H1 (cell line): ENCODE measurements at regions not wholly inside any gene's neighbourhood (a gene's known extent, or its start where the extent isn't known, plus 50 kb on each side); places are given as distances from the start of the nearest gene placed in this dataset.
A peak's percentile ranks its signal among the peaks of the same experiment; 100 is the strongest.

Experiments used
- CTCF ChIA-PET: fragments of 300-600 bp; sonication (Branson Sonifier 250); formaldehyde crosslinking; loops from one replicate; lab custom pipeline; 2021; ENCODE audit not compliant: partially characterized antibody; lab: Charles Lee
- POLR2A ChIA-PET: fragments of 300-600 bp; sonication (Branson Sonifier 250); formaldehyde crosslinking; loops from one replicate; lab custom pipeline; 2021; ENCODE audit warnings: inconsistent platforms; ENCODE audit not compliant: partially characterized antibody; lab: Charles Lee
- DNase-seq, 2 experiments: peaks; one replicate each; pipeline versions ENCODE4 v3.0.0 to v3.0.0-alpha.2; 2010 to 2022; ENCODE audit warnings: low spot score in 2 of 2, low read depth in 1 of 2, mixed read lengths in 1 of 2
- FAIRE-seq: peaks from 2 replicates; lab custom pipeline; 2011; peaks lifted over from hg19 to GRCh38; lab: Jason Lieb, UNC
- H2AFZ ChIP-seq: 2 replicates; pipeline ENCODE4 v1.8.1; 2012; ENCODE audit warnings: low read length, inconsistent platforms
- H2AK5ac ChIP-seq: 2 replicates; pipeline ENCODE4 v1.6.1; 2013; ENCODE audit warnings: low read depth, low read length
- H2BK120ac ChIP-seq: replicated peaks from 2 replicates; pipeline ENCODE3; 2013; ENCODE audit warnings: low read depth, low read length, inconsistent platforms
- H2BK12ac ChIP-seq: 2 replicates; pipeline ENCODE4 v1.6.1; 2013; ENCODE audit warnings: low read depth, low read length
- H2BK15ac ChIP-seq: 2 replicates; pipeline ENCODE4 v1.6.1; 2013; ENCODE audit warnings: low read length
- H2BK20ac ChIP-seq: 2 replicates; pipeline ENCODE4 v1.6.1; 2013; ENCODE audit warnings: low read length
- H2BK5ac ChIP-seq: 2 replicates; pipeline ENCODE4 v1.6.1; 2013; ENCODE audit warnings: low read depth, low read length
- H3K14ac ChIP-seq: 2 replicates; pipeline ENCODE4 v1.6.1; 2013; ENCODE audit warnings: inconsistent platforms; ENCODE audit not compliant: insufficient read length
- H3K18ac ChIP-seq: 2 replicates; pipeline ENCODE4 v1.6.1; 2013; ENCODE audit warnings: low read length; ENCODE audit errors: extremely low read depth
- H3K23ac ChIP-seq: 2 replicates; pipeline ENCODE4 v1.6.1; 2013; ENCODE audit warnings: inconsistent platforms; ENCODE audit not compliant: insufficient read length
- H3K23me2 ChIP-seq: 2 replicates; pipeline ENCODE4 v1.6.1; 2013; ENCODE audit warnings: low read depth, low read length
- H3K27ac ChIP-seq: 2 replicates; pipeline ENCODE4 v1.6.1; 2011; ENCODE audit warnings: low read depth, low read length, inconsistent platforms
- H3K27me3 ChIP-seq, 4 experiments: replicated peaks in 1 of 4; 1 replicate in 1 of 4; 2 replicates in 3 of 4; pipeline versions ENCODE4 v1.6.1 to v1.8.1; 2011 to 2013; ENCODE audit warnings: low read length in 3 of 4, mild to moderate bottlenecking in 3 of 4, inconsistent platforms in 2 of 4, mixed read lengths in 2 of 4, moderate library complexity in 1 of 4; ENCODE audit not compliant: control insufficient read depth in 3 of 4, insufficient read depth in 3 of 4; ENCODE audit errors: extremely low read depth in 1 of 4
- H3K36me3 ChIP-seq, 4 experiments: 2 replicates each; pipeline versions ENCODE4 v1.6.1 to v1.8.1; 2011 to 2013; ENCODE audit warnings: mild to moderate bottlenecking in 4 of 4, low read length in 3 of 4, moderate library complexity in 2 of 4, control low read depth in 1 of 4, inconsistent platforms in 1 of 4; ENCODE audit not compliant: insufficient read depth in 4 of 4, control insufficient read depth in 2 of 4
- H3K4ac ChIP-seq: replicated peaks from 2 replicates; pipeline ENCODE3; 2013; ENCODE audit warnings: low read length, low read depth, mixed read lengths, inconsistent platforms; ENCODE audit not compliant: insufficient read length
- H3K4me1 ChIP-seq, 4 experiments: replicated peaks in 1 of 4; 1 replicate in 1 of 4; 2 replicates in 3 of 4; pipeline versions ENCODE4 v1.6.1 to v1.8.1; 2011 to 2013; ENCODE audit warnings: low read length in 3 of 4, inconsistent platforms in 2 of 4, mixed read lengths in 1 of 4; ENCODE audit not compliant: insufficient read depth in 4 of 4, control insufficient read depth in 3 of 4
- H3K4me2 ChIP-seq, 2 experiments: 2 replicates each; pipeline versions ENCODE4 v1.6.1 to v1.8.1; 2011 to 2013; ENCODE audit warnings: low read depth in 2 of 2, low read length in 2 of 2, control low read depth in 1 of 2, inconsistent platforms in 1 of 2, mild to moderate bottlenecking in 1 of 2; ENCODE audit not compliant: insufficient read depth in 1 of 2
- H3K4me3 ChIP-seq, 4 experiments: fragments of 200-600, 300-600 bp in 1 of 4; sonication (generic), shearing (Covaris generic), sonication (Bioruptor Twin) in 1 of 4; 2 replicates each; pipeline versions ENCODE4 v1.5.1 to v1.8.1; 2011 to 2016; ENCODE audit warnings: low read length in 4 of 4, low read depth in 3 of 4, control low read depth in 2 of 4, inconsistent platforms in 2 of 4, mild to moderate bottlenecking in 2 of 4, mixed read lengths in 1 of 4, moderate library complexity in 1 of 4; ENCODE audit not compliant: insufficient read depth in 2 of 4; ENCODE audit errors: extremely low read depth in 1 of 4
- H3K56ac ChIP-seq: replicated peaks from 2 replicates; pipeline ENCODE3; 2013; ENCODE audit warnings: low read depth, mild to moderate bottlenecking, mixed read lengths, low read length, inconsistent platforms; ENCODE audit not compliant: insufficient read length
- H3K79me1 ChIP-seq: 2 replicates; pipeline ENCODE4 v1.6.1; 2013; ENCODE audit warnings: low read depth, low read length, control low read depth
- H3K79me2 ChIP-seq, 2 experiments: 2 replicates each; pipeline versions ENCODE4 v1.6.1 to v1.8.1; 2012 to 2013; ENCODE audit warnings: low read length in 2 of 2, mild to moderate bottlenecking in 2 of 2, inconsistent platforms in 1 of 2; ENCODE audit not compliant: insufficient read depth in 2 of 2, control insufficient read depth in 1 of 2
- H3K9ac ChIP-seq, 4 experiments: replicated peaks in 1 of 4; 1 replicate in 1 of 4; 2 replicates in 3 of 4; pipeline versions ENCODE4 v1.6.1 to v1.8.1; 2011 to 2013; ENCODE audit warnings: low read depth in 3 of 4, low read length in 3 of 4, control low read depth in 2 of 4, mild to moderate bottlenecking in 2 of 4, moderate library complexity in 2 of 4, inconsistent platforms in 1 of 4; ENCODE audit errors: extremely low read depth in 1 of 4
- H3K9me3 ChIP-seq, 2 experiments: 2 replicates each; pipeline versions ENCODE4 v1.6.1 to v1.8.1; 2012 to 2013; ENCODE audit warnings: mild to moderate bottlenecking in 2 of 2, moderate library complexity in 2 of 2, control low read depth in 1 of 2, inconsistent platforms in 1 of 2, low read depth in 1 of 2, low read length in 1 of 2, mixed read lengths in 1 of 2; ENCODE audit not compliant: insufficient read depth in 2 of 2
- H4K20me1 ChIP-seq, 2 experiments: replicated peaks in 1 of 2; 2 replicates each; pipeline versions ENCODE3 to v1.8.1; 2011 to 2013; ENCODE audit warnings: inconsistent platforms in 2 of 2, low read length in 2 of 2, mild to moderate bottlenecking in 1 of 2; ENCODE audit not compliant: insufficient read depth in 2 of 2, control insufficient read depth in 1 of 2
- H4K5ac ChIP-seq: 2 replicates; pipeline ENCODE4 v1.6.1; 2013; ENCODE audit warnings: low read length, low read depth, mixed read lengths, inconsistent platforms; ENCODE audit not compliant: insufficient read length
- H4K8ac ChIP-seq: 2 replicates; pipeline ENCODE4 v1.8.0; 2013; ENCODE audit warnings: mild to moderate bottlenecking, moderate library complexity, low read length, inconsistent platforms; ENCODE audit not compliant: insufficient read depth; ENCODE audit errors: extremely low read depth
- H4K91ac ChIP-seq: replicated peaks from 2 replicates; pipeline ENCODE3; 2013; ENCODE audit warnings: low read length, mixed read lengths, inconsistent platforms; ENCODE audit not compliant: insufficient read length
- ATF3 ChIP-seq: IDR thresholded peaks from 2 replicates; pipeline ENCODE4 v1.6.1; 2011; ENCODE audit warnings: low read depth, mild to moderate bottlenecking, low read length; ENCODE audit not compliant: insufficient read depth
- BRCA1 ChIP-seq: IDR thresholded peaks from 2 replicates; pipeline ENCODE4 v1.6.1; 2012; ENCODE audit warnings: low read depth, low read length, improper control_type of control experiment
- CHD2 ChIP-seq: IDR thresholded peaks from 2 replicates; pipeline ENCODE4 v1.6.1; 2012; ENCODE audit warnings: low read length, improper control_type of control experiment
- EP300 ChIP-seq, 2 experiments: IDR thresholded peaks; 1 replicate in 1 of 2; 2 replicates in 1 of 2; pipeline ENCODE4 v1.6.1; 2011 to 2012; ENCODE audit warnings: low read depth in 2 of 2, low read length in 2 of 2, mild to moderate bottlenecking in 2 of 2, borderline replicate concordance in 1 of 2, inconsistent platforms in 1 of 2, moderate library complexity in 1 of 2
- RFX5 ChIP-seq: IDR thresholded peaks from 2 replicates; pipeline ENCODE4 v1.6.1; 2011; ENCODE audit warnings: low read depth, low read length, improper control_type of control experiment, borderline replicate concordance
- SP1 ChIP-seq: IDR thresholded peaks from 2 replicates; pipeline ENCODE4 v1.6.1; 2011; ENCODE audit warnings: low read depth, low read length
- TAF1 ChIP-seq: IDR thresholded peaks from 2 replicates; pipeline ENCODE4 v1.6.1; 2011; ENCODE audit warnings: mild to moderate bottlenecking, low read depth, low read length
- USF2 ChIP-seq: IDR thresholded peaks from 2 replicates; pipeline ENCODE4 v1.6.1; 2011; ENCODE audit warnings: low read length, improper control_type of control experiment
- WGBS, 2 experiments: shearing (Covaris generic) in 1 of 2; methylation state at CpG; one replicate each; pipeline versions ENCODE4 v1.1.6 to v1.1.7; 2013 to 2015; ENCODE audit warnings: low lambda C conversion rate in 2 of 2, mixed read lengths in 2 of 2, inconsistent platforms in 1 of 2, low coverage in 1 of 2, missing lambda C conversion rate in 1 of 2; ENCODE audit not compliant: insufficient replicate concordance in 2 of 2, insufficient coverage in 1 of 2, insufficient read length in 1 of 2; ENCODE audit errors: extremely low coverage in 1 of 2, missing lambda C conversion rate in 1 of 2; 5-methylcytosine and 5-hydroxymethylcytosine counted together
- TF ChIP-seq, protein P1 (sequence below): IDR thresholded peaks from 2 replicates; pipeline ENCODE4 v1.6.1; 2012; ENCODE audit warnings: inconsistent platforms

GRCh38 chr22:47627556-47628253 lies 865.3 kb downstream of the TBC1D22A start:
- H3K27me3 ChIP-seq = no peaks in the 10 kb centered on the region
- no peak overlapping the region for H3K9ac ChIP-seq
- H3K18ac ChIP-seq = no peak overlapping the region
- WGBS, 2 experiments = 88 to 100% methylated on average over 1 to 12 of the region's 17 CpGs
- no peaks in the 10 kb centered on the region for H3K4me1 ChIP-seq
- no peak overlapping the region for H2AFZ ChIP-seq
- no peak overlapping the region for H3K23ac ChIP-seq
- no peak overlapping the region for H2BK120ac ChIP-seq
- peak overlapping the region; percentile 60; the same call in 1 of the 2 replicates for H2BK12ac ChIP-seq
- H3K79me2 ChIP-seq = no peaks in the 10 kb centered on the region
- FAIRE-seq = no peak
- peak overlapping the region; percentile 51 for H4K91ac ChIP-seq
- no peak overlapping the region for H3K56ac ChIP-seq
- ChIA-PET CTCF (interaction anchor here (1.2 to 2.4 kb wide), 2 partner anchors 152 to 157 kb away, joined by 3 to 8 read pairs; no protein-coding TSS in a partner anchor), POLR2A (no interaction called here)
- no peak overlapping the region for H4K8ac ChIP-seq
- no peak overlapping the region for H3K4me2 ChIP-seq
- H3K79me1 ChIP-seq = no peaks in the 10 kb centered on the region
- no peaks in the 10 kb centered on the region for H3K36me3 ChIP-seq
- H3K27ac ChIP-seq = no peak overlapping the region
- no peak overlapping the region for H3K4me3 ChIP-seq
- no peak overlapping the region for H4K5ac ChIP-seq
- H3K4ac ChIP-seq = no peak overlapping the region
- no peak overlapping the region for H3K14ac ChIP-seq
- H3K23me2 ChIP-seq = peaks cover 9% of the 10 kb centered on the region; the same call in 1 of the 2 replicates
- no peak overlapping the region for H2BK15ac ChIP-seq
- peaks cover 0 to 4% of the 10 kb centered on the region in 2 experiments; a peak in 1 of 4 replicates for H3K9me3 ChIP-seq
- H2BK5ac ChIP-seq = no peak overlapping the region
- H2BK20ac ChIP-seq = no peak overlapping the region
- no peak for DNase-seq
- H2AK5ac ChIP-seq = 0 out of 2 replicates have a peak overlapping the region, but pooled peaks have one; percentile 82
- peaks cover 0 to 5% of the 10 kb centered on the region in 2 experiments for H4K20me1 ChIP-seq
- TF ChIP-seq BRCA1 (no peak), RFX5 (no peak), ATF3 (no peak), TAF1 (no peak), EP300 (IDR thresholded peaks at IDR 0.05; ENCODE audit: borderline replicate concordance in 1 of 2, low read depth in 2 of 2, low read length in 2 of 2) (no peak), USF2 (no peak), SP1 (no peak), CHD2 (no peak)
- TF ChIP-seq, protein P1, sequence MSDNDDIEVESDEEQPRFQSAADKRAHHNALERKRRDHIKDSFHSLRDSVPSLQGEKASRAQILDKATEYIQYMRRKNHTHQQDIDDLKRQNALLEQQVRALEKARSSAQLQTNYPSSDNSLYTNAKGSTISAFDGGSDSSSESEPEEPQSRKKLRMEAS = no peak
